CD4-positive, alpha-beta T cell treated with Interleukin-6 at 100 ng/mL for 8 hours (primary cell): ENCODE measurements at regions not wholly inside any gene's neighbourhood (a gene's known extent, or its start where the extent isn't known, plus 50 kb on each side); places are given as distances from the start of the nearest gene placed in this dataset.
A peak's percentile ranks its signal among the peaks of the same experiment; 100 is the strongest.
"Not testable (repeated sequence)": the region's sequence is repeated elsewhere in the genome, so short reads cannot be mapped to it uniquely, and the experiment has no call there.

ENCODE experiments used
- DNase-seq: peaks from one replicate; pipeline ENCODE4 v3.0.0-alpha.2; 2020; ENCODE audit warnings: mixed read lengths, low spot score

DNA sequence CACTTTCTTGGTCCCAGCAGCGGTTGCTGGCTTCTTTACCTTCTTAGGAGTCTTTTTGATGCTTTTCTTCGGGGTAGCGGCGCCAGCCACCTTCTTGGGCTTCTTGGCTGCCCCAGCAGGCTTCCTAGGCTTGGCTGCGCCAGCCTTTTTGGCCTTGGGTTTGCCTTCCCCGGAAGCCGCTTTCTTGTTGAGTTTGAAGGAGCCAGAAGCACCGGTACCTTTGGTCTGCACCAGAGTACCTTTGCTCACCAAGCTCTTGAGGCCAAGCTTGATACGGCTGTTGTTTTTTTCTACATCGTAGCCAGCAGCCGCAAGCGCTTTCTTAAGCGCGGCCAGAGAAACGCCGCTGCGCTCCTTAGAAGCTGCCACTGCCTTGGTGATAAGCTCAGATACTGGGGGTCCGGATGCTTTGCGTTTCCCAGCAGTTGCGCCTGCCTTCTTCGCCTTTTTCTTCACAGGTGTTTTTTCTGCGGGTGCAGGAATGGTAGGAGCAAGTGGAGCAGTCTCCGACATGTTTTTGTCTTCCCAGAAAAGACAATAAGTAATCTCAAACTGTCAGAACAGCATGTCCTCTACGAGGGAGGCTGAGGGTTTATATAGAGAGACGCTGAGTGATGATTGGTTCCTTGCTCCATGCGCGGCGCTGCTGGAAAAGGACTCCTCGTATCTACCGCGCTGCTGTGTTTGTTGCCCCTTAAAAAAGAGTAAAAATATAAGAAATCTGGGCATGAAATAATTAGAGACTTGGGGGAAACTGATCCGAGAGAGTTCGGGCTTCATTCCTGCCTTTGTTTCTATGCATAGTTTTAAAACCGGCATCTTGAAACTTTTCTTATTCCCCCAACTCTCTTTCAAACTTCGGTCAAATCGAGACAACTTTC, 130.3 kb upstream of the BTN3A2 start:
- DNase-seq = peak; percentile 82

- no peak for DNase-seq
These were observed 129.7 kb upstream of the BTN3A2 start for GRCh38 chr6:26235302-26235670.

DNA sequence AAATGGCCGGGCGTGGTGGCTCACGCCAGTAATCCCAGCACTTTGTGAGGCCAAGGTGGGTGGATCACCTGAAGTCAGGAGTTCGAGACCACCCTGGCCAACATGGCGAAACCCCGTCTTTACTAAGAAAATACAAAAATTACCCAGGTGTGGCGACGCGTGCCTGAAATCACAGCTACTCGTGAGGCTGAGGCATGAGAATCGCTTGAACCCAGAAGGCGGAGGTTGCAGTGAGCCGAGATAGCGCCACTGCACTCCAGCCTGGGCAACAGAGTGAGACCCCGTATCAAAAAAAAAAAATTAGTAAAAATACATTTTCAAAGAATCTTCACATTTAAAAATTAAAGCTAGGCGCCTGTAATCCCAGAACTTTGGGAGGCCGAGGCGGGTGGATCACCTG, 125.6 kb upstream of the BTN3A2 start:
- DNase-seq = not testable (repeated sequence)

DNA sequence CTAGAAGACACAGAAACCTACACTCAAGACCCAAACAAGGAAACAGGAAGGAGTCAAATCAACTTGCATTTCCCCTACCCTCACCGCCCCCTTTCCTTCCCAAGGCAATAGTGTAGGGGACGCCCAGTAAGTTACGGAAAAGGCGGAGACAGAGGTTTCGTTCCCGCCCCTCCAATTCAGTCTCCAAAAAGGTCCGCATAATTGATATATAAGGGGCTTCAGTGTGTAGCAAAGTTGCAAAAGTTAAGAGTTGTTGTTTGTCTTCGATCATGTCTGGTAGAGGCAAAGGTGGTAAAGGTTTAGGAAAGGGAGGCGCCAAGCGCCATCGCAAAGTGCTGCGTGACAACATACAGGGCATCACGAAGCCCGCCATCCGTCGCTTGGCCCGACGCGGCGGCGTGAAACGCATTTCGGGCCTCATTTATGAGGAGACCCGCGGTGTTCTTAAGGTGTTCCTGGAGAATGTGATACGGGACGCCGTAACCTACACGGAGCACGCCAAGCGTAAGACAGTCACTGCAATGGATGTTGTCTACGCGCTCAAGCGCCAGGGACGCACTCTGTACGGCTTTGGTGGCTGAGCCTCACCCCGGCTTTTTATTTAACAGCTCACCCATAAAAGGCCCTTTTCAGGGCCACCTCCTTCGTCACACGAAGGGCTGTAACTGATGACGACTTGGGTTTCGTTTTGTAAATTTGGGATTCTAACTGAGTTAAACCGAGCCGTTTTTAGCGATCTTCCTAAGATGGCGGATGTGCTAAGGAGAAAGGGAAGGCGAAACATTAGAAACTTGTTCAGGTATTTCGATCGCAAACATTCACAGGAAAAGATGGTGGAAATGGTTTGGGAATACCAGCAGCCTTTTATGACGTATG, 124.6 kb upstream of the BTN3A2 start:
- peak; percentile 84 for DNase-seq

DNA sequence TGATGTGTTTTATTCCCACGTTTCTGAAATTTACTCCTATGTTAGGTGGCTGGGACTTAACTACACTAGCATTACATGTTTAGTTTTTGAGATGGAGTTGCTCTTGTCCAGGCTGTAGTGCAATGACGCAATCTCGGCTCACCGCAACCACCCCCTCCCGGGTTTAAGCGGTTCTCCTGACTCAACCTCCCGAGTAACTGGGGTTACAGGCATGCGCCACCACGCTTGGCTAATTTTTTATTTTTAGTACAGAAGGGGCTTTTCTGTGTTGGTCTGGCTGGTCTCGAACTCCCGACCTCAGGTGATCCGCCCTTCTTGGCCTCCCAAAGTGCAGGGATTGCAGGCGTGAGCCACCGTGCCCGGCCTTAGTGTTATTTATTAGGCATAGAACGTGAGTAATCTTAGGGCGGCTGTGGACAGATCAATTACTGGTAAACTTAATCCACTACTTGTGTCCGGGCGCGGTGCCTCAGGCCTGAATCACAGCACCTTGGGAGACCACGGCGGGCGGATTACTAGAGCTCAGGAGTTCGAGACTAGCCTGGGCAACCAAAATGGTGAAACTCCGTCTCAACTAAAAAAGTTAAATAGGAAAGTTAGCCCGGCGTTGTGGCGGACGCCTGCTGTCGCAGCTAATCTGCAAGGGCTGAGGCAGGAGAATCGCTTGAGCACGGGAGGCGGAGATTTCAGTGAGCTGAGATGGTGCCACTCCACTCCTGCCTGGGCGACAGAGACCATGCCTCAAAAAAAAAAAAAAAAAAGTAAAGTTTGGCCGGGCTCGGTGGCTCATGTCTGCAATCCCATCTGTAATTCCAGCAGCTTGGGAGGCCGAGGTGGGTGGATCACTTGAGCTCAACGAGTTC, 123.7 kb upstream of the BTN3A2 start:
- DNase-seq = peak; percentile 43

DNA sequence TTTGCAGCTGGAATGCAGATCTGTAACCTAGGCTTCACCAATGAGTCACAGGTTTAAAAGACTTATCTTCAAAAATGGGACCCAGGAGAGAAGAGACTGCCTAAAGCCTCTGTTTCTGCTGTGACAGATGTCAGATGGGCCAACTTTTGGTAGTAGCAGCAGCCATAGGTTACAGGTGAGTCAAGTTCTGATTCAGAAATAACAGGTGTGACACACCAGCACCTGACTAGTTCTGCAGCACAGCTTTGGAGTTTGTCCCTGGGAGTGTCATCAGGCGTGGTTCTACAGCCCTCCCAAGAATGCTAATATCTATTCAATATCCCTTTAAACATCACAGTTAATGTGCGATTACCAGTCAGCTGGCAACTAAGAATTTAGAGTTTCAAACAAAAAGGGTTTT, 121.9 kb upstream of the BTN3A2 start:
- no peak for DNase-seq

GRCh38 chr6:26243752-26244151, 121.2 kb upstream of the BTN3A2 start:
- no peak for DNase-seq

DNA sequence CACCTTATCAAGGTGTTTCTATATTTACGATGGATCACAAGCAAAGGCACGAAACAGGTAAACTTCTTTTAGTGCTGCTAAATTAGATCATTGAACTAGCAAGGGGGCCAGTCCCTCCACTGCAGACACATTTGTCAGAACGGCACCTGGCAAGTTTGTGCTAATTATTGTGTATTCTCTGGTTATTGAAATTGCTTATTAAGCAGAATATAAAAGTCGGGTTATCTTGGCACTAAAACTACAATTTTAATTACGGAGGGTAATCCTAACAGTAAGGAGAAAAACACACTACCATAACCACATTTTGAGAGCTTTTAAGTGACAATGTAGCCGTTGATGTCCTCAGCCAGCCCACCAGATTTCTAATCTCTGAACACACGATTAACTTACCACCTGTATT, 118.9 kb upstream of the BTN3A2 start:
- no peak for DNase-seq

DNA sequence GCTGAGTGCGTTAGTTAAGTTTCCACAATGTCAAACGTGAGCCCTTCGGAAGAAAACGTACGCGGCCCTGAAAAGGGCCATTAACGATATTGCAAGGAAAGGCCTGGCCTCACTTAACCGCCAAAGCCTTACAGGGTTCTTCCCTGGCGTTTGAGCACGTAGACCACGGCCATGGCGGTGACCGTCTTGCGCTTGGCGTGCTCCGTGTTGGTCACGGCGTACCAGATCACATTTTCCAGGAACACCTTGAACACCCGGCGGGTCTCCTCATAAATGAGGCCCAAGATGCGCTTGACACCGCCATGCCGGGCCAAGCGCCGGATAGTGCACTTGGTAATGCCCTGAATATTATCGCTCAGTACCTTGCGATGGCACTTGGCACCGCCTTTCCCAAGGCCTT, 118.4 kb upstream of the BTN3A2 start:
- no peak for DNase-seq

- DNase-seq = no peak
These were observed 115.4 kb upstream of the BTN3A2 start for GRCh38 chr6:26249707-26249956.

- DNase-seq = peak; percentile 82
These were observed 114.9 kb upstream of the BTN3A2 start for GRCh38 chr6:26249957-26250697.

GRCh38 chr6:26250698-26251044, 114.3 kb upstream of the BTN3A2 start:
- DNase-seq = peak; percentile 52

- DNase-seq = peak; percentile 77
These were observed 113.5 kb upstream of the BTN3A2 start for GRCh38 chr6:26251354-26252076.

GRCh38 chr6:26252077-26252472, 112.9 kb upstream of the BTN3A2 start:
- DNase-seq = no peak

DNA sequence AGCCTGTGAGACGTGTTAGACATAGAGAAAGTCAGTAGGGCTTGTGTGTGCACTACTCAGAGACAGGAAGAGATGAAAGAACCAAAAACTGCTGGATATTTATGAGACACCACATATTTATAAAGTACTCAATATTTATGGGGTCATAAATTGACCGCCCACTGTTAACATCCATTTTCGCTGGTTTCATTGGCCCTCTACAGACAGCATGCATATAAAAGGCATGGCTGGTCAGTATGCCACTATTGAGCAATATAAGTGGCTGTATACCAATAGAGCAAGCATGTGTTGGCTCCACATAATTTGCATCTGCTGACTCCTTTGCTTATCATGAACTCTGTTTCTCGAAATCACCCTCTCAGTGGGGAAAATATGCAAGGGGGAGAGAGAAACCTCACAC, 110.3 kb upstream of the BTN3A2 start:
- DNase-seq = no peak

DNA sequence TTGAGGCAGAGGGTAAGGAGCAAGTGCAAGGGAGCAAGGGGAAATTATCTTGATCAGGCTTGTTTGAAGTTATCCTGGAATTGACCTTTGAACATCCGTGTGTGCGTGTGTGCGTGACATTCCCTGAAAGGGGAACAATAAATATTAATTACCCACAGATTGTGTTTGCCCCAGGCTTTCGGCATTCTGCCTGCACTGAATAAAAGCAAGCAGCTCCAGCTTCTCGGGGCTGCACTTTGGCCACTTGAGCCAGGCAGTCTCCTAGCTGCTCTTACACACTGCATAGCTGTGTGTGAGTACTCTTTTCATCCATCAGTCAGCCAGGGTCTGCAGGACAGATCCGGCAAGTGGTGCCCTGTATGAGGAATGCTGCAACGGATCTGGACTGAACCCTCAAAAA, 107.7 kb upstream of the BTN3A2 start:
- DNase-seq = no peak

DNA sequence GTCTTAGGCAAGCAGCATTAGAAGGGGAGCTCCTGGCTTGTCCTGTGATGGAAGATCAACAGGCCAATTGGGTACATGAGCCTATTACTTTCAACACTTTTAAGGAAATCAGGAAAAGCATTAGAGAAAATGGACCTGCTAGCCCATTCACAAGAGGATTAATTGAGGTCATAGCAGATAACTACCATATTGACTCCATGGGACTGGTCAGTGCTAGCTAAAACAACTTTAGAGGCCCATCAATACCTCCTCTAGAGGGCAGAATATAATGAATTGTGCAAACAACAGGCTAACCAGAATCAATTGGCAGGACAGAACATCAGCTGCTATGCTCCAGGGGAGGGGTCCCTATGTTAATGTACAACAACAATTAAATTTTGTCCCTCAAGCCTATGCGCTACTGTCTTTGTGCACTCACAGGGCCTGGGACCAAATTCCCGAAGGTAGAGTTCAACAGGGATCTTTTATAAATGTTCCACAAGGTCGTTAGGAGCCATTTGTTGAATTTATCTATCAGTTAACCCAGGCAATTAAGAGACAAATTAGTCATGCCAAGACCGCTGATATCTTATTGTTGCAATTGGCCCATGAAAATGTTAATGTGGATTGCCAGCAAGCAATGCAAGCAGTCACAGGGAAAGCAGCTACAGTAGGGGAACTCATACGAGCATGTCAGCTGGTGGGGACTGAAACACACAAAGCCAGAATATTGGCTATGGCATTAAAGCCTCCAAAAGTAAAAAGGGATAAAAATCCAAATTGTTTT, 106.6 kb upstream of the BTN3A2 start:
- DNase-seq = no peak

DNA sequence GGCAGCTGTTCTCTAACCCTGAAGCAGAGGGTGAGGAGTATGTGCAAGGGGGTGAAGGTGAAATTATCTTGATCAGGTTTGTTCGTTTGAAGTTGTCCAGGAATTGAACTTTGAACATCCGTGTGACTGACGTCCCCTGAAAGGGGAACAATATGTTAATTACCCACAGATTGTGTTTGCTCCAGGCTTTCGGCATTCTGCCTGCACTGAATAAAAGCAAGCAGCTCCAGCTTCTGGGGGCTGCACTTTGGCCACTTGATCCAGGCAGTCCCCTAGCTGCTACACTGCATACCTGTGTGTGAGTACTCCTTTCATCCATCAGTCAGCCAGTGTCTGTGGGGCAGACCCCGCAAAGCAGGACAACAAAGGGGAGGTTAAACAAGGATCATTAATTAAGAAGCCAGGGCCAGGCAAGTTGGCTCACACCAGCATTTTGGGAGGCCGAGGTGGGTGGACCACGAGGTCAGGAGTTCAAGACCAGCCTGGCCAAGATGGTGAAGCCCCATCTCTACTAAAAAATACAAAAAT, 104.8 kb upstream of the BTN3A2 start:
- no peak for DNase-seq

- no peak for DNase-seq
These were observed 104.1 kb upstream of the BTN3A2 start for GRCh38 chr6:26260725-26261490.
